ENCODE measurements at regions not wholly inside any gene's neighbourhood (a gene's known extent, or its start where the extent isn't known, plus 50 kb on each side); places are given as distances from the start of the nearest gene placed in this dataset.

GRCh38 chr20:43244647-43245046 lies 54.9 kb upstream of the PTPRT start:
- H3K36me3 ChIP-seq = no peaks in the 10 kb centered on the region
- intact Hi-C loops (cut with DNase I; ENCODE audit: low total_unique reads) = no loop called here
- no peak overlapping the region for H3K27ac ChIP-seq
- no peaks in the 10 kb centered on the region for H3K4me1 ChIP-seq
- TF ChIP-seq POLR2A (IDR thresholded peaks at IDR 0.05) = no peak
- TF ChIP-seq, protein P1, sequence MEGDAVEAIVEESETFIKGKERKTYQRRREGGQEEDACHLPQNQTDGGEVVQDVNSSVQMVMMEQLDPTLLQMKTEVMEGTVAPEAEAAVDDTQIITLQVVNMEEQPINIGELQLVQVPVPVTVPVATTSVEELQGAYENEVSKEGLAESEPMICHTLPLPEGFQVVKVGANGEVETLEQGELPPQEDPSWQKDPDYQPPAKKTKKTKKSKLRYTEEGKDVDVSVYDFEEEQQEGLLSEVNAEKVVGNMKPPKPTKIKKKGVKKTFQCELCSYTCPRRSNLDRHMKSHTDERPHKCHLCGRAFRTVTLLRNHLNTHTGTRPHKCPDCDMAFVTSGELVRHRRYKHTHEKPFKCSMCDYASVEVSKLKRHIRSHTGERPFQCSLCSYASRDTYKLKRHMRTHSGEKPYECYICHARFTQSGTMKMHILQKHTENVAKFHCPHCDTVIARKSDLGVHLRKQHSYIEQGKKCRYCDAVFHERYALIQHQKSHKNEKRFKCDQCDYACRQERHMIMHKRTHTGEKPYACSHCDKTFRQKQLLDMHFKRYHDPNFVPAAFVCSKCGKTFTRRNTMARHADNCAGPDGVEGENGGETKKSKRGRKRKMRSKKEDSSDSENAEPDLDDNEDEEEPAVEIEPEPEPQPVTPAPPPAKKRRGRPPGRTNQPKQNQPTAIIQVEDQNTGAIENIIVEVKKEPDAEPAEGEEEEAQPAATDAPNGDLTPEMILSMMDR (IDR thresholded peaks at IDR 0.05 in 4 of 5, conservative IDR thresholded peaks at IDR 0.05 in 1 of 5) = no peak
- no peaks in the 10 kb centered on the region for H3K27me3 ChIP-seq
- no peaks in the 10 kb centered on the region for H3K9me3 ChIP-seq
- in situ Hi-C loops (cut with MboI; ENCODE audit: low sequenced_read_pairs in 4 of 4) = no loop called here
- DNase-seq (no peak), ATAC-seq (no peak)
- H3K4me3 ChIP-seq = no peak overlapping the region

DNA sequence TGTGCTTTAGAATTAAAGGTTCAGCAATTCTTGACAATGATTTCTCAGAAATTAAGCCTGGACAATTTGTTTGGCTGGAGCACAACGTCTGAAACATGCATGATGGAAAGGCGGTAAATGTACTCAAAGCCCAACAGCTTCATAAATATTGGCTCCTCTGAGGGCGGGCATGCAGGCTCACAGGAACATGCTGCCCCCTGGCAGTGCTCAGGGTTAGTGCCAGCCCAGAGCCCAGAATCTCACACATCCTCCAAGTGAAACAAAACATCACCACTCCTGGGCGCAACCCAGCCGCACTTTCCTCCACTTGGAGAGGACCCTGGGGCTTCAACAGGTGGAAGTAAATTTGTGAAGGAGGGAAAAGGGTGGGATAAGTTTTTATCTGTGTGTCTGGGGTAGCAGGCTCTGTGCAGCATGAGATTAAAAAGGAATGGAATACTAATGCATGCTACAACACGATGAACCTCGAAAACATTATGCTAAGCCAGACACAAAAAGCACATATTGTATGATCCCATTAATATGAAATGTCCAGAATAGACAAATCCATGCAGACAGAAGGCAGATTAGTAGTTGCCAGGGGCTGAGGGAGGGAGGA lies 54.1 kb upstream of the PTPRT start:
- Histone ChIP-seq H3K27ac (no peak overlapping the region), H3K4me3 (no peak overlapping the region), H3K9me3 (no peaks in the 10 kb centered on the region), H3K36me3 (no peaks in the 10 kb centered on the region), H3K27me3 (no peaks in the 10 kb centered on the region), H3K4me1 (no peaks in the 10 kb centered on the region)
- DNase-seq (no peak), ATAC-seq (no peak)
- no peak for TF ChIP-seq POLR2A (IDR thresholded peaks at IDR 0.05)
- TF ChIP-seq, protein P1 (IDR thresholded peaks at IDR 0.05 in 4 of 5, conservative IDR thresholded peaks at IDR 0.05 in 1 of 5) = no peak
- intact Hi-C loops (cut with DNase I; ENCODE audit: low total_unique reads) = no loop called here
- in situ Hi-C loops (cut with MboI; ENCODE audit: low sequenced_read_pairs in 4 of 4) = no loop called here

GRCh38 chr20:43241057-43241702 lies 51.5 kb upstream of the PTPRT start:
- TF ChIP-seq, protein P1 (IDR thresholded peaks at IDR 0.05 in 4 of 5, conservative IDR thresholded peaks at IDR 0.05 in 1 of 5) = no peak
- no peak for TF ChIP-seq POLR2A (IDR thresholded peaks at IDR 0.05)
- in situ Hi-C loops (cut with MboI; ENCODE audit: low sequenced_read_pairs in 4 of 4) = no loop called here
- H3K27ac ChIP-seq = no peak overlapping the region
- no peak for ATAC-seq
- H3K9me3 ChIP-seq = no peaks in the 10 kb centered on the region
- H3K36me3 ChIP-seq = no peaks in the 10 kb centered on the region
- no peaks in the 10 kb centered on the region for H3K27me3 ChIP-seq
- no peaks in the 10 kb centered on the region for H3K4me1 ChIP-seq
- H3K4me3 ChIP-seq = no peak overlapping the region
- intact Hi-C loops (cut with DNase I; ENCODE audit: low total_unique reads) = no loop called here
- DNase-seq = no peak
